Upper lobe of left lung (tissue), 4 donors: ENCODE measurements at regions not wholly inside any gene's neighbourhood (a gene's known extent, or its start where the extent isn't known, plus 50 kb on each side); places are given as distances from the start of the nearest gene placed in this dataset.

Experiments
- CTCF ChIP-seq, 6 experiments: fragments of 450-650 bp in 4 of 6; fragments of 200-600 bp in 2 of 6; sonication (generic) in 2 of 6; IDR thresholded peaks; one replicate each; pipeline ENCODE4 v1.5.1; 2016 to 2019; ENCODE audit warnings: antibody characterized with exemption in 6 of 6
- POLR2A ChIP-seq, 4 donors: fragments of 450-650 bp; IDR thresholded peaks; one replicate each; pipeline ENCODE4 v1.5.1; 2016 to 2017; ENCODE audit warnings: antibody characterized with exemption in 4 of 4, mild to moderate bottlenecking in 2 of 4

- TF ChIP-seq POLR2A (IDR thresholded peaks at IDR 0.05) (no peak), CTCF (IDR thresholded peaks at IDR 0.05) (no peak)
Measured at GRCh38 chr1:189431447-189431846, 1046.2 kb downstream of the BRINP3 start.
